Chondrocyte (in vitro differentiated cells): ENCODE measurements at regions not wholly inside any gene's neighbourhood (a gene's known extent, or its start where the extent isn't known, plus 50 kb on each side); places are given as distances from the start of the nearest gene placed in this dataset.

Experiments
- DNase-seq: peaks from one replicate; pipeline ENCODE4 v3.0.0; 2021; ENCODE audit warnings: mixed read lengths, low spot score
- H3K27ac Mint-ChIP-seq: one replicate; pipeline ENCODE4 v1.8.0; 2021; ENCODE audit warnings: mild to moderate bottlenecking, moderate library complexity, mixed read lengths; ENCODE audit not compliant: unreplicated experiment
- H3K27me3 Mint-ChIP-seq: 2 replicates; pipeline ENCODE4 v1.8.0; 2021; ENCODE audit warnings: low read depth, mixed read lengths
- H3K36me3 Mint-ChIP-seq: 2 replicates; pipeline ENCODE4 v1.8.0; 2021; ENCODE audit warnings: low read depth, mixed read lengths
- H3K4me1 Mint-ChIP-seq: 2 replicates; pipeline ENCODE4 v1.8.0; 2021; ENCODE audit warnings: low read depth, mild to moderate bottlenecking, mixed read lengths
- H3K4me3 Mint-ChIP-seq: one replicate; pipeline ENCODE4 v1.8.0; 2021; ENCODE audit warnings: mild to moderate bottlenecking, moderate library complexity, mixed read lengths; ENCODE audit not compliant: unreplicated experiment
- H3K9me3 Mint-ChIP-seq: 2 replicates; pipeline ENCODE4 v1.8.0; 2021; ENCODE audit warnings: low read depth, mixed read lengths
- CTCF ChIP-seq: fragments of 200-600 bp; sonication (generic); IDR thresholded peaks from 2 replicates; pipeline ENCODE4 v1.5.0; 2021; ENCODE audit warnings: antibody characterized with exemption, mild to moderate bottlenecking, moderate library complexity

DNA sequence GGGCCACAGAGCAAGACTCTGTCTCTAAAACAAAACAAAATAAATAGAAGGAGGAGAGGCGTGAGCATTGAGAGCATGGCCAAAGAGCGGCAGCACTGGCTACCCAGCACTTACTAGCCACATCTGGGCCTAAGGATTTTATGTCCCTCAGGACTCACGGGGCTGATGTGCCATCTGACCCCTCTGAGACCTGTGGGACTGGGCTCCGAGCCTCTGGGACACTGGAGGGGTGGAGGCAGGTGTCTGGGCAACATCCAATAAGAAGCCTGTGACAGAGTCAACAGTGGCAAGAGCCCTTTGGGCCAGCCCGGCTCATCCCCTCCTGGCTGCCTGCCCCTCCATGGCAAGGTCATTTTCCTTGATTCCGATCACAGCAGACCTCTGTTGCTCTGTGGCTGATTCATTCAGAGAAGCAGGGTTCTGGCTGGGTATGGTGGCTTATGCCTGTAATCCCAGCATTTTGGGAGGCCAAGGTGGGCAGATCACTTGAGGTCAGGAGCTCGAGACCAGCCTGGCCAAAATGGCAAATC lies 60.7 kb downstream of the RRM2 start:
- no peaks in the 10 kb centered on the region for H3K4me1 Mint-ChIP-seq
- peaks cover 4% of the 10 kb centered on the region for H3K9me3 Mint-ChIP-seq
- TF ChIP-seq CTCF, result no peak
- H3K36me3 Mint-ChIP-seq, result no peaks in the 10 kb centered on the region
- H3K27me3 Mint-ChIP-seq, result peaks cover 3% of the 10 kb centered on the region
- no peak overlapping the region for H3K4me3 Mint-ChIP-seq
- H3K27ac Mint-ChIP-seq, result no peak overlapping the region
- peak; percentile 68 for DNase-seq

- Mint-ChIP-seq H3K4me1 (no peaks in the 10 kb centered on the region), H3K9me3 (peaks cover 4% of the 10 kb centered on the region), H3K27ac (no peak overlapping the region), H3K36me3 (no peaks in the 10 kb centered on the region), H3K4me3 (no peak overlapping the region), H3K27me3 (peaks cover 3% of the 10 kb centered on the region)
- peak; percentile 47 for DNase-seq
- no peak for TF ChIP-seq CTCF
These were observed 61.9 kb downstream of the RRM2 start for GRCh38 chr2:10184421-10184820.

- H3K4me1 Mint-ChIP-seq, result no peaks in the 10 kb centered on the region
- peaks cover 7% of the 10 kb centered on the region for H3K9me3 Mint-ChIP-seq
- DNase-seq, result no peak
- H3K36me3 Mint-ChIP-seq, result no peaks in the 10 kb centered on the region
- H3K27ac Mint-ChIP-seq, result no peak overlapping the region
- TF ChIP-seq CTCF, result no peak
- H3K27me3 Mint-ChIP-seq, result peaks cover 3% of the 10 kb centered on the region
- no peak overlapping the region for H3K4me3 Mint-ChIP-seq
These were observed 62.5 kb downstream of the RRM2 start for GRCh38 chr2:10185046-10185445.

DNA sequence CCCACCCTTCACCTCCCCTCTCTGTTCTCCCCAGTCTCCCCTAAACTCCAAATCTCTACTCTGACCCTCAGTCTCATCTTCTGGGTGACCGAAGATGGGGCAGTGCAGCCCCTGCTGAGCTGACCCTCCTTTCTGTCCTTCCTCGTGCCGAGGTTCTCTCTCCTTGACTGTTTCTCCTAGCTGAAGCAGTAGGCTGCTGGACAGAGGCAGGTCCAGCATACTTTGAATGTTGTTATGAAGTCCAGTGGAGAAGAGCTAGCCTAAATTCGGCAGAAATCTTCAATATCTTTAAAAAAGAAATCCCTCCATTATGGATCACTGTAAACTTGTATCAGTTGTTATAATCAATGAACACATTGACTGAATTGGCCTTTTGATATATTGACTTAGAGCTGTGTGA lies 63.2 kb downstream of the RRM2 start:
- H3K9me3 Mint-ChIP-seq, result peaks cover 10% of the 10 kb centered on the region
- H3K36me3 Mint-ChIP-seq, result no peaks in the 10 kb centered on the region
- no peak for TF ChIP-seq CTCF
- peaks cover 3% of the 10 kb centered on the region for H3K27me3 Mint-ChIP-seq
- DNase-seq, result no peak
- no peak overlapping the region for H3K27ac Mint-ChIP-seq
- no peaks in the 10 kb centered on the region for H3K4me1 Mint-ChIP-seq
- no peak overlapping the region for H3K4me3 Mint-ChIP-seq

GRCh38 chr2:10186868-10187535 lies 64.5 kb downstream of the RRM2 start:
- Mint-ChIP-seq H3K27me3 (peaks cover 3% of the 10 kb centered on the region), H3K4me1 (no peaks in the 10 kb centered on the region), H3K4me3 (no peak overlapping the region)

More at GRCh38 chr2:10186868-10187535, 64.5 kb downstream of the RRM2 start:
- Mint-ChIP-seq H3K27ac (no peak overlapping the region), H3K9me3 (peaks cover 6% of the 10 kb centered on the region), H3K36me3 (no peaks in the 10 kb centered on the region)
- no peak for TF ChIP-seq CTCF
- DNase-seq, result peak; percentile 71
